GM10266 (cell line): ENCODE measurements at regions not wholly inside any gene's neighbourhood (a gene's known extent, or its start where the extent isn't known, plus 50 kb on each side); places are given as distances from the start of the nearest gene placed in this dataset.
"Not testable (repeated sequence)": the region's sequence is repeated elsewhere in the genome, so short reads cannot be mapped to it uniquely, and the experiment has no call there.

Source experiments
- DNase-seq: peaks from one replicate; pipeline ENCODE4 v3.0.0; 2012; ENCODE audit errors: extremely low spot score
- CTCF ChIP-seq: IDR thresholded peaks from 2 replicates; pipeline ENCODE4 v1.5.1; 2012; ENCODE audit warnings: mild to moderate bottlenecking, low read depth; ENCODE audit not compliant: control insufficient read depth, insufficient read depth; ENCODE audit errors: missing control alignments

DNA sequence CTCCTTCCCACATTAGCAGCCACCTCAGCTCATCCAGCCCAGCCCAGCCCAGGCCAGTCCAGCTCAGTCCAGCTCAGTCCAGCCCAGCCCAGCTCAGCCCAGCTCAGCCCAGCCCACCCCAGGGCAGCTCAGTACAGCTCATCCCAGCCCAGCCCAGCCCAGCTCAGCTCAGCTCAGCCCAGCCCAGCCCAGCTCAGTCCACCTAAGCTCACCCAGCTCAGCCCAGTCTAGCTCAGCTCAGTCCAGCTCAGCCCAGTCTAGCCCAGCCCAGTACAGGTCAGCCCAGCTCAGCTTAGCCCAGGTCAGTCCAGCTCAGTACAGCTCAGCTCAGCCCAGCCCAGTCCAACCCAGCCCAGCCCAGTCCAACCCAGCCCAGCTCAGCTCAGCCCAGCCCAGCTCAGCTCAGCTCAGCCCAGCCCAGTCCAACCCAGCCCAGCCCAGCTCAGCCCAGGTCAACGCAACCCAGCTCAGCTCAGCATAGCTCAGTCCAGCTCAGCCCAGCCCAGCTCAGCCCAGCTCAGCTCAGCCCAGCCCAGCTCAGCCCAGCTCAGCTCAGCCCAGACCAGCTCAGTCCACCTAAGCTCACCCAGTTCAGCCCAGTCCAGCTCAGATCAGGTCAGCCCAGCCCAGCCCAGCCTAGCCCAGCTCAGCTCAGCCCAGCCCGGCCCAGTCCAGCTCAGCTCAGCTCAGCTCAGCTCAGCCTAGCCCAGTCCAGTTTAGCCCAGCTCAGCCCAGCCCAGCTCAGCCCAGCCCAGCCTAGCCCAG is 63.0 kb downstream of the TMEM121 start:
- no peak for DNase-seq
- TF ChIP-seq CTCF = no peak

DNA sequence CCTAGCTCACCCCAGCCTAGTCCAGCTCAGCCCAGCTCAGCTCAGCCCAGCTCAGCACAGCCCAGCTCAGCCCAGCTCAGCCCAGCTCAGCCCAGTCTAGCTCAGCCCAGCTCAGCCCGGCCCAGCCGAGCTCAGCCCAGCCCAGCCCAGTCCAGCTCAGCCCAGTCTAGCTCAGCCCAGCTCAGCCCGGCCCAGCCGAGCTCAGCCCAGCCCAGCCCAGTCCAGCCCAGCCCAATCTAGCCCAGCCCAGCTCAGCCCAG is 63.5 kb downstream of the TMEM121 start:
- DNase-seq = not testable (repeated sequence)

GRCh38 chr14:105591052-105591451 is 64.7 kb downstream of the TMEM121 start:
- no peak for TF ChIP-seq CTCF
- DNase-seq = no peak

DNA sequence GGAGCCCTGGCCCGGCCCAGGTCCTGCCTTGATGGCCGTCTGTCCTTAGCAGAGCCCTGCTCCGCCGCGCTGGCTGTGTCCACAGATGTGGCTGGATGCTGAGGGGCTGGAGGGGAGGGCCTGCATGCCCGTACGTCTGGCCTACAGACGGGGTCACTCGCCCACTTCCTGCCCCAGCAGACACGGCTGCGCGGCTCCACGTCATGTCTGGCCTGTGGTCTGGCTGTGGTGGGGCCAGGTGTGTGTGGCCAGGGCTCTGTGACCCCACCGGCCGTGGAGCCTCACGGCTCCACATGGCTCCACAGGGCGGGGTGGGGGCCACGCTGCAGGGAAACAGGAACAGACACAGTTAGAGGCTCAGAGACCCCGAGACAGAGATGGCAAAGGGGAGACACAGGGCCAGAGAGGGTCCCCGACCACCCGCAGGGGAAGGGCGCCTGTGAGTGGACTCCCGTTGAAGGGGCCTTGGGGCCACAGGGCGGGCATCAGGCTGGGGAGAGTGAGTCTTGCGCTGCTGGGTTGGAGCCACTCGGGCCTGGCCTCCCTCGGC is 65.5 kb downstream of the TMEM121 start:
- DNase-seq = not testable (repeated sequence)

DNA sequence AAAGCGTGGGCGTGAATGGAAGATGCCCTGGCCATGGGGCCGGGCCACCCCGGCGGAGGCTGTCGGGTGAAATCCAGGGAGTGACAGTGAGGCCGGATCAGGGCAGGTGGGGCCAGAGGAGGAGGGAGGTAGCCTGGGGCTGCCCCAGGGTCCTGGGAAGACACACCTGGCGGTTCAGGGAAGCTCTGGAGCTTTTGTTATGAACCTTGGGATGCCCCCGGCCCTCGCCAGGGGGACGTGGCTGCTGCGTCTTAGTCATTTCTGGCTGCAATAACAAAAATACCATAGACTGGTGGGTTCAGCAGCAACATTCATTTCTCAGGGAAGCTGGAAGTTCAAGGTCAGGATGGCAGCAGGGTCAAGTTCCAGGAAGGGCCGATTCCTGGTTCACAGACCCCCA is 66.3 kb downstream of the TMEM121 start:
- not testable (repeated sequence) for DNase-seq

DNA sequence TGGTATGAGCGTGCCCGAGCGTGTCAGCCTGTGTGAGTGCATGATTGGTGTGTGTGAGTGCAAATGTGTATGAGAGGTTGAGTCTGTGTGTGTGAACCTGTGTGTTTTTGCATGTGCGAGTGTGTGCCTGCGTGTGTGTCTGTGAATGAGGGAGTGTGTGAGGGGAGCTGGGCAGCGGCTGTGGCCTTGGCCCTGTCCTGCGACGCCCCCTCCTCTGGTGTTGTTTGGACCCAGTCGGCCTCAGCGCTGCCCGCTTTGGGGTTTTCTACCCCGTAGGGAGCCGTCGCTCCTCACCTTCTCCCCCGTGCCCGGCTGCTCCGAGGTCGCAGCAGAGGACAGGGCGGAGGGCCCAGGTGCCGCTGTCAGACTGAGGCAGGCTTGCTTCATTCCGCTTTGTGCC is 69.0 kb downstream of the TMEM121 start:
- not testable (repeated sequence) for DNase-seq

- not testable (repeated sequence) for DNase-seq
Observed at GRCh38 chr14:105596374-105596773, 70.0 kb downstream of the TMEM121 start.

GRCh38 chr14:105598040-105598763 is 71.8 kb downstream of the TMEM121 start:
- not testable (repeated sequence) for DNase-seq

- not testable (repeated sequence) for DNase-seq
Observed at GRCh38 chr14:105598925-105599586, 72.7 kb downstream of the TMEM121 start.

GRCh38 chr14:105600195-105600938 is 74.0 kb downstream of the TMEM121 start:
- not testable (repeated sequence) for DNase-seq

DNA sequence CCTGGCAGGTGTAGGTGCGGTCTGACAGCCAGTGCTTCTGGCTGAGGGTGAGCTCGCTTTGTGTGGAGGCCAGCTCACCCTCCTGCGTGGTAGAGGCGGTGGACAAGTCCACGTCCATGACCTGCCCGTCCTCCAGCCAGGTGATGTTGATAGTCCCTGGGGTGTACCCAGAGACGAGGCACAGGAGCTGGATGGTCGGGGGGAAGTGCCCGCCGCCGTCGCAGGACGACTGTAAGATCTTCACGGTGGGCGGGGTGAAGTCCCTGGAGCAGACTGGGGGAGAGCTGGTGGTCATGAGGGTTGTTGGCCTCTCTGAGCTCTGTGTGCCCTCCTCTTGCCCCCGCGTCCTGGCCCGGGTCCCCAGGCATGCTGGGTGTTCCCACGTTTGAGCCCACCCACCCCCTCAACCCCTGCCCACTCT is 74.6 kb downstream of the TMEM121 start:
- no peak for TF ChIP-seq CTCF
- no peak for DNase-seq
